Mucosa of descending colon (tissue), 3 donors: ENCODE measurements at regions not wholly inside any gene's neighbourhood (a gene's known extent, or its start where the extent isn't known, plus 50 kb on each side); places are given as distances from the start of the nearest gene placed in this dataset.

ENCODE experiments used
- ATAC-seq: fragments of 200-7000 bp; cut with Tn5 transposase; one replicate; pipeline ENCODE4 v1.9.1; 2020; ENCODE audit warnings: mild to moderate bottlenecking, moderate library complexity
- DNase-seq, 3 donors: peaks; one replicate each; pipeline ENCODE4 v3.0.0-alpha.2; 2020
- H3K36me3 ChIP-seq: fragments of 200-600 bp; one replicate; pipeline ENCODE4 v1.8.0; 2021; ENCODE audit warnings: low read depth, mild to moderate bottlenecking
- H3K4me1 ChIP-seq: fragments of 200-600 bp; one replicate; pipeline ENCODE4 v1.8.0; 2021; ENCODE audit warnings: low read depth, mild to moderate bottlenecking
- H3K4me3 ChIP-seq: fragments of 200-600 bp; one replicate; pipeline ENCODE4 v1.8.0; 2021; ENCODE audit warnings: mild to moderate bottlenecking
- H3K9me3 ChIP-seq: fragments of 200-600 bp; one replicate; pipeline ENCODE4 v1.8.0; 2021; ENCODE audit warnings: mild to moderate bottlenecking
- CTCF ChIP-seq: fragments of 200-600 bp; IDR thresholded peaks from one replicate; pipeline ENCODE4 v1.8.0; 2022; ENCODE audit warnings: antibody characterized with exemption, mild to moderate bottlenecking
- intact Hi-C, 2 donors: fragments of 100-400 bp; cut with DNase I in 1 of 2; cut with micrococcal nuclease in 1 of 2; formaldehyde crosslinking; loops; one replicate each; pipeline versions ENCODE4 v1.11.0 to v1.11.1; 2022; cut with DNase I, micrococcal nuclease
- donor health status: DM: no; HTN: no; CAD: no; lungs with moderate emphysema.
- donor health status: DM: no; HTN: no; CAD: no.
- donor health status: DM: no; HTN: yes; CAD: no.

GRCh38 chr6:133804265-133804664 is 84.6 kb upstream of the TCF21 start:
- intact Hi-C loops: no loop called here

GRCh38 chr6:133805876-133806275 is 83.0 kb upstream of the TCF21 start:
- Histone ChIP-seq H3K4me3 (no peak overlapping the region), H3K36me3 (no peaks in the 10 kb centered on the region), H3K4me1 (no peaks in the 10 kb centered on the region), H3K9me3 (no peaks in the 10 kb centered on the region)
- TF ChIP-seq CTCF: no peak
- no peak for DNase-seq
- intact Hi-C loops: no loop called here
- ATAC-seq: no peak

More at GRCh38 chr6:133804265-133804664, 84.6 kb upstream of the TCF21 start:
- no peaks in the 10 kb centered on the region for H3K4me1 ChIP-seq
- no peak for DNase-seq
- no peak for ATAC-seq
- no peaks in the 10 kb centered on the region for H3K9me3 ChIP-seq
- H3K4me3 ChIP-seq: no peak overlapping the region
- TF ChIP-seq CTCF: no peak
- no peaks in the 10 kb centered on the region for H3K36me3 ChIP-seq

GRCh38 chr6:133806382-133807140 is 82.4 kb upstream of the TCF21 start:
- H3K9me3 ChIP-seq: no peaks in the 10 kb centered on the region
- no peak for TF ChIP-seq CTCF
- intact Hi-C loops: no loop called here
- ATAC-seq (no peak), DNase-seq (no peak)
- H3K4me1 ChIP-seq: no peaks in the 10 kb centered on the region
- H3K36me3 ChIP-seq: no peaks in the 10 kb centered on the region
- H3K4me3 ChIP-seq: no peak overlapping the region

GRCh38 chr6:133807501-133807900 is 81.4 kb upstream of the TCF21 start:
- Histone ChIP-seq H3K4me3 (no peak overlapping the region), H3K36me3 (no peaks in the 10 kb centered on the region), H3K9me3 (no peaks in the 10 kb centered on the region), H3K4me1 (no peaks in the 10 kb centered on the region)
- DNase-seq: no peak
- ATAC-seq: no peak
- TF ChIP-seq CTCF: no peak
- intact Hi-C loops: no loop called here

- no peak overlapping the region for H3K4me3 ChIP-seq
- H3K4me1 ChIP-seq: no peaks in the 10 kb centered on the region
- DNase-seq (no peak), ATAC-seq (no peak)
- intact Hi-C loops: no loop called here
- H3K36me3 ChIP-seq: no peaks in the 10 kb centered on the region
- no peaks in the 10 kb centered on the region for H3K9me3 ChIP-seq
- TF ChIP-seq CTCF: no peak
Measured at GRCh38 chr6:133809406-133809805, 79.5 kb upstream of the TCF21 start.
